ENCODE measurements at regions not wholly inside any gene's neighbourhood (a gene's known extent, or its start where the extent isn't known, plus 50 kb on each side); places are given as distances from the start of the nearest gene placed in this dataset.
A peak's percentile ranks its signal among the peaks of the same experiment; 100 is the strongest.

GRCh38 chr3:162400697-162401096, 904.1 kb downstream of the OTOL1 start:
- TF ChIP-seq CTCF (conservative IDR thresholded peaks at IDR 0.05; ENCODE audit: low read length) (peak; percentile 32; the same call in 1 of the 2 replicates), EZH2phosphoT487 (IDR thresholded peaks at IDR 0.05; ENCODE audit: borderline replicate concordance) (no peak)

Measured in Loucy (cell line).